H9 (cell line): ENCODE measurements at regions not wholly inside any gene's neighbourhood (a gene's known extent, or its start where the extent isn't known, plus 50 kb on each side); places are given as distances from the start of the nearest gene placed in this dataset.

Experiments used
- DNase-seq: peaks from one replicate; pipeline ENCODE4 v3.0.0-alpha.2; 2017
- H2AFZ ChIP-seq: one replicate; pipeline ENCODE4 v1.6.1; 2013; ENCODE audit warnings: mild to moderate bottlenecking, low read length, control low read depth, moderate library complexity
- H2AK5ac ChIP-seq: 2 replicates; pipeline ENCODE4 v1.6.1; 2013; ENCODE audit warnings: low read length, control low read depth, mixed read lengths; ENCODE audit not compliant: insufficient read length
- H2BK120ac ChIP-seq: one replicate; pipeline ENCODE4 v1.6.1; 2013; ENCODE audit warnings: low read depth, mild to moderate bottlenecking, low read length, control low read depth, inconsistent platforms; ENCODE audit not compliant: poor library complexity, severe bottlenecking
- H2BK12ac ChIP-seq: 2 replicates; pipeline ENCODE4 v1.6.1; 2013; ENCODE audit warnings: low read length, control low read depth, mixed read lengths, low read depth; ENCODE audit not compliant: insufficient read length
- H2BK15ac ChIP-seq: 2 replicates; pipeline ENCODE4 v1.6.1; 2013; ENCODE audit warnings: low read depth, low read length, control low read depth
- H2BK20ac ChIP-seq: one replicate; pipeline ENCODE4 v1.6.1; 2013; ENCODE audit warnings: low read depth, mild to moderate bottlenecking, low read length, control low read depth, inconsistent platforms; ENCODE audit not compliant: poor library complexity, severe bottlenecking
- H2BK5ac ChIP-seq: 2 replicates; pipeline ENCODE4 v1.6.1; 2013; ENCODE audit warnings: low read length, control low read depth, mixed read lengths; ENCODE audit not compliant: insufficient read length
- H3K14ac ChIP-seq: 2 replicates; pipeline ENCODE4 v1.6.1; 2013; ENCODE audit warnings: low read length, control low read depth; ENCODE audit not compliant: insufficient read depth
- H3K18ac ChIP-seq: 2 replicates; pipeline ENCODE4 v1.6.1; 2013; ENCODE audit warnings: low read depth, mild to moderate bottlenecking, mixed read lengths, low read length, control low read depth; ENCODE audit not compliant: insufficient read length
- H3K23ac ChIP-seq: 2 replicates; pipeline ENCODE4 v1.6.1; 2013; ENCODE audit warnings: low read length, control low read depth, mixed read lengths, low read depth; ENCODE audit not compliant: insufficient read length
- H3K23me2 ChIP-seq: 2 replicates; pipeline ENCODE4 v1.6.1; 2013; ENCODE audit warnings: low read depth, mild to moderate bottlenecking, mixed read lengths, low read length, control low read depth; ENCODE audit not compliant: insufficient read length, poor library complexity, severe bottlenecking
- H3K27ac ChIP-seq: 2 replicates; pipeline ENCODE4 v1.5.1; 2013; ENCODE audit warnings: low read length, control low read depth, mixed read lengths, low read depth; ENCODE audit not compliant: insufficient read length
- H3K27me3 ChIP-seq: 2 replicates; pipeline ENCODE4 v1.6.1; 2013; ENCODE audit warnings: low read length, control low read depth, inconsistent platforms; ENCODE audit not compliant: insufficient read depth
- H3K4ac ChIP-seq: 2 replicates; pipeline ENCODE4 v1.6.1; 2013; ENCODE audit warnings: low read depth, mild to moderate bottlenecking, control low read depth, inconsistent platforms, low read length, moderate library complexity
- H3K4me1 ChIP-seq: 2 replicates; pipeline ENCODE4 v1.6.1; 2013; ENCODE audit warnings: low read length, control low read depth, inconsistent platforms; ENCODE audit not compliant: insufficient read depth
- H3K4me2 ChIP-seq: 2 replicates; pipeline ENCODE4 v1.6.1; 2013; ENCODE audit warnings: low read length, control low read depth, mixed read lengths; ENCODE audit not compliant: insufficient read length, insufficient read depth
- H3K56ac ChIP-seq: 2 replicates; pipeline ENCODE4 v1.6.1; 2013; ENCODE audit warnings: low read depth, mild to moderate bottlenecking, mixed read lengths, low read length, control low read depth; ENCODE audit not compliant: insufficient read length
- H3K79me1 ChIP-seq: 2 replicates; pipeline ENCODE4 v1.6.1; 2013; ENCODE audit warnings: low read depth, mild to moderate bottlenecking, moderate library complexity, low read length, control low read depth, inconsistent platforms; ENCODE audit not compliant: insufficient read depth, poor library complexity, severe bottlenecking
- H3K79me2 ChIP-seq: 2 replicates; pipeline ENCODE4 v1.6.1; 2013; ENCODE audit warnings: low read length, control low read depth, inconsistent platforms; ENCODE audit not compliant: insufficient read depth
- H3K9ac ChIP-seq: 2 replicates; pipeline ENCODE4 v1.6.1; 2013; ENCODE audit warnings: low read length, control low read depth, mixed read lengths; ENCODE audit not compliant: insufficient read length; ENCODE audit errors: extremely low read depth
- H3K9me3 ChIP-seq: one replicate; pipeline ENCODE4 v1.6.1; 2013; ENCODE audit warnings: low read depth, low read length, inconsistent platforms; ENCODE audit not compliant: control insufficient read depth
- H3T11ph ChIP-seq: one replicate; pipeline ENCODE4 v1.6.1; 2013; ENCODE audit warnings: mild to moderate bottlenecking, low read length, control low read depth, inconsistent platforms
- H4K20me1 ChIP-seq: one replicate; pipeline ENCODE4 v1.6.1; 2013; ENCODE audit not compliant: control insufficient read depth, insufficient read length, insufficient read depth
- H4K5ac ChIP-seq: 2 replicates; pipeline ENCODE4 v1.6.1; 2013; ENCODE audit warnings: low read depth, mild to moderate bottlenecking, mixed read lengths, low read length, control low read depth; ENCODE audit not compliant: insufficient read length
- H4K8ac ChIP-seq: replicated peaks from 2 replicates; pipeline ENCODE4 v1.6.1; 2013; ENCODE audit warnings: low read length, control low read depth, mixed read lengths, low read depth; ENCODE audit not compliant: insufficient read length
- H4K91ac ChIP-seq: 2 replicates; pipeline ENCODE4 v1.6.1; 2013; ENCODE audit warnings: low read depth, mild to moderate bottlenecking, moderate library complexity, mixed read lengths, low read length, control low read depth; ENCODE audit not compliant: insufficient read length
- H3K27ac Mint-ChIP-seq, 3 experiments: 2 replicates in 2 of 3; 3 replicates in 1 of 3; pipeline ENCODE4 v1.8.0; 2020 to 2021; ENCODE audit warnings: mixed read lengths in 3 of 3, mild to moderate bottlenecking in 1 of 3, moderate library complexity in 1 of 3
- H3K27me3 Mint-ChIP-seq: 2 replicates; pipeline ENCODE4 v1.8.0; 2021; ENCODE audit warnings: low read depth, mild to moderate bottlenecking, moderate library complexity, mixed read lengths
- H3K36me3 Mint-ChIP-seq, 3 experiments: 2 replicates in 2 of 3; 3 replicates in 1 of 3; pipeline ENCODE4 v1.8.0; 2020 to 2021; ENCODE audit warnings: low read depth in 3 of 3, mixed read lengths in 3 of 3; ENCODE audit not compliant: insufficient read depth in 1 of 3
- H3K4me1 Mint-ChIP-seq, 2 experiments: 2 replicates each; pipeline ENCODE4 v1.8.0; 2020; ENCODE audit warnings: mixed read lengths in 2 of 2
- H3K4me3 Mint-ChIP-seq, 2 experiments: 2 replicates in 1 of 2; 3 replicates in 1 of 2; pipeline ENCODE4 v1.8.0; 2020 to 2021; ENCODE audit warnings: mild to moderate bottlenecking in 2 of 2, mixed read lengths in 2 of 2, moderate library complexity in 1 of 2
- H3K9me3 Mint-ChIP-seq, 2 experiments: 2 replicates in 1 of 2; 3 replicates in 1 of 2; pipeline ENCODE4 v1.8.0; 2020; ENCODE audit warnings: mild to moderate bottlenecking in 2 of 2, mixed read lengths in 2 of 2, moderate library complexity in 1 of 2
- CTCF ChIP-seq: fragments of 200-600 bp; sonication (generic); conservative IDR thresholded peaks from 3 replicates; pipeline ENCODE4 v1.8.0; 2021; ENCODE audit warnings: antibody characterized with exemption, mild to moderate bottlenecking
- WGBS: extraction: QIAGEN DNeasy Blood & Tissue Kit; methylation state at CpG from one replicate; pipeline ENCODE4 v1.1.7; 2013; ENCODE audit warnings: missing lambda C conversion rate, low lambda C conversion rate, mixed read lengths; ENCODE audit not compliant: insufficient read length; ENCODE audit errors: extremely low coverage; 5-methylcytosine and 5-hydroxymethylcytosine counted together

GRCh38 chr5:51987669-51988209, 604.5 kb downstream of the ISL1 start:
- peaks cover 0 to 4% of the 10 kb centered on the region in 2 experiments; a peak in 1 of 4 replicates for H3K4me1 Mint-ChIP-seq
- no peak for TF ChIP-seq CTCF
- no peak overlapping the region for H2BK5ac ChIP-seq
- no peak overlapping the region for H3K56ac ChIP-seq
- H3K4ac ChIP-seq = no peak overlapping the region
- no peak overlapping the region for H4K5ac ChIP-seq
- H3K79me2 ChIP-seq = no peaks in the 10 kb centered on the region
- no peaks in the 10 kb centered on the region for H3K27me3 ChIP-seq
- H3K27ac Mint-ChIP-seq = no peak overlapping the region
- H2BK120ac ChIP-seq = no peak overlapping the region
- H3K14ac ChIP-seq = no peak overlapping the region
- H3K36me3 Mint-ChIP-seq = no peaks in the 10 kb centered on the region
- no peak overlapping the region for H2AK5ac ChIP-seq
- H3K23ac ChIP-seq = no peak overlapping the region
- no peak overlapping the region for H4K8ac ChIP-seq
- no peak overlapping the region for H4K91ac ChIP-seq
- H3K27me3 Mint-ChIP-seq = no peaks in the 10 kb centered on the region
- WGBS = no CpG with 5 or more reads among the region's 2 CpGs
- no peak overlapping the region for H2BK12ac ChIP-seq
- H3K9me3 ChIP-seq = no peaks in the 10 kb centered on the region
- peaks cover 2% of the 10 kb centered on the region for H3K23me2 ChIP-seq
- no peaks in the 10 kb centered on the region for H3K9me3 Mint-ChIP-seq
- H3K9ac ChIP-seq = no peak overlapping the region
- H3K79me1 ChIP-seq = no peaks in the 10 kb centered on the region
- H3K4me2 ChIP-seq = no peak overlapping the region
- H3K4me3 Mint-ChIP-seq = no peak overlapping the region
- H2BK15ac ChIP-seq = no peak overlapping the region
- H3K18ac ChIP-seq = peak overlapping the region; percentile 38
- H4K20me1 ChIP-seq = no peaks in the 10 kb centered on the region
- no peak overlapping the region for H2BK20ac ChIP-seq
- no peak overlapping the region for H2AFZ ChIP-seq
- no peak overlapping the region for H3T11ph ChIP-seq
- H3K27ac ChIP-seq = no peak overlapping the region
- no peaks in the 10 kb centered on the region for H3K4me1 ChIP-seq
- no peak for DNase-seq
